ENCODE measurements at regions not wholly inside any gene's neighbourhood (a gene's known extent, or its start where the extent isn't known, plus 50 kb on each side); places are given as distances from the start of the nearest gene placed in this dataset.

DNA sequence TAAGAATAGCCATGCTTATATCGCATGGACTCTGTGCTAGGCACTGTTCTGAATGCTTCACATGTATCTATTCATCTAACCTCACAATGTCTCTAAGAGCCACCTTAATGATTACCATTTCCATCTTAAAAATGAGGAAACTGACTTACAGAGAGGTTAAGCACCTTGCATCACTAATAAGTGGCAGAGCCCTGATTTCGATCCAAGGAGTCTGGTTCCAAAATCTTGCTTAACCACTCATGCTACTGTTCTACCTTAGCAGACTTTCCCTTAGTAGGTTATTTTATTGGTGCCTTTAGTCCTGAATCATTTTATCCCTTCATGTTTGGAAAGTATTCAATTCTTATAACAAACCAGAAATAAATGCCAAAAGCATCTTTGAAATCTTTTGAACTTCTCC, 89.2 kb upstream of the DCBLD2 start:
- TF ChIP-seq ZNF891 (CRISPR knock-in tag; IDR thresholded peaks at IDR 0.05) (no peak), PCBP2 (optimal IDR thresholded peaks at IDR 0.05; ENCODE audit: low read depth, low read length, poor library complexity, severe bottlenecking) (no peak), HMG20B (CRISPR knock-in tag; conservative IDR thresholded peaks at IDR 0.05) (no peak), GATAD1 (CRISPR knock-in tag; IDR thresholded peaks at IDR 0.05) (no peak), TARDBP (CRISPR knock-in tag; IDR thresholded peaks at IDR 0.05) (no peak), BRCA1 (CRISPR knock-in tag; IDR thresholded peaks at IDR 0.05) (no peak), ZNF335 (CRISPR knock-in tag; IDR thresholded peaks at IDR 0.05) (no peak), FOXA1 (IDR thresholded peaks at IDR 0.05) (no peak), FOXA1 (CRISPR knock-in tag; IDR thresholded peaks at IDR 0.05) (no peak), POLR2A (IDR thresholded peaks at IDR 0.05; ENCODE audit: insufficient read depth in 1 of 2, low read depth in 2 of 2, low read length in 2 of 2) (no peak), ZNF513 (CRISPR knock-in tag; conservative IDR thresholded peaks at IDR 0.05) (no peak), ZBTB46 (CRISPR knock-in tag; IDR thresholded peaks at IDR 0.05; ENCODE audit: borderline replicate concordance) (no peak)
- TF ChIP-seq, protein P1, sequence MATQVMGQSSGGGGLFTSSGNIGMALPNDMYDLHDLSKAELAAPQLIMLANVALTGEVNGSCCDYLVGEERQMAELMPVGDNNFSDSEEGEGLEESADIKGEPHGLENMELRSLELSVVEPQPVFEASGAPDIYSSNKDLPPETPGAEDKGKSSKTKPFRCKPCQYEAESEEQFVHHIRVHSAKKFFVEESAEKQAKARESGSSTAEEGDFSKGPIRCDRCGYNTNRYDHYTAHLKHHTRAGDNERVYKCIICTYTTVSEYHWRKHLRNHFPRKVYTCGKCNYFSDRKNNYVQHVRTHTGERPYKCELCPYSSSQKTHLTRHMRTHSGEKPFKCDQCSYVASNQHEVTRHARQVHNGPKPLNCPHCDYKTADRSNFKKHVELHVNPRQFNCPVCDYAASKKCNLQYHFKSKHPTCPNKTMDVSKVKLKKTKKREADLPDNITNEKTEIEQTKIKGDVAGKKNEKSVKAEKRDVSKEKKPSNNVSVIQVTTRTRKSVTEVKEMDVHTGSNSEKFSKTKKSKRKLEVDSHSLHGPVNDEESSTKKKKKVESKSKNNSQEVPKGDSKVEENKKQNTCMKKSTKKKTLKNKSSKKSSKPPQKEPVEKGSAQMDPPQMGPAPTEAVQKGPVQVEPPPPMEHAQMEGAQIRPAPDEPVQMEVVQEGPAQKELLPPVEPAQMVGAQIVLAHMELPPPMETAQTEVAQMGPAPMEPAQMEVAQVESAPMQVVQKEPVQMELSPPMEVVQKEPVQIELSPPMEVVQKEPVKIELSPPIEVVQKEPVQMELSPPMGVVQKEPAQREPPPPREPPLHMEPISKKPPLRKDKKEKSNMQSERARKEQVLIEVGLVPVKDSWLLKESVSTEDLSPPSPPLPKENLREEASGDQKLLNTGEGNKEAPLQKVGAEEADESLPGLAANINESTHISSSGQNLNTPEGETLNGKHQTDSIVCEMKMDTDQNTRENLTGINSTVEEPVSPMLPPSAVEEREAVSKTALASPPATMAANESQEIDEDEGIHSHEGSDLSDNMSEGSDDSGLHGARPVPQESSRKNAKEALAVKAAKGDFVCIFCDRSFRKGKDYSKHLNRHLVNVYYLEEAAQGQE (IDR thresholded peaks at IDR 0.05; ENCODE audit: borderline replicate concordance in 1 of 2, low read depth in 1 of 2, low read length in 2 of 2) = no peak
- TF ChIP-seq, protein P2, sequence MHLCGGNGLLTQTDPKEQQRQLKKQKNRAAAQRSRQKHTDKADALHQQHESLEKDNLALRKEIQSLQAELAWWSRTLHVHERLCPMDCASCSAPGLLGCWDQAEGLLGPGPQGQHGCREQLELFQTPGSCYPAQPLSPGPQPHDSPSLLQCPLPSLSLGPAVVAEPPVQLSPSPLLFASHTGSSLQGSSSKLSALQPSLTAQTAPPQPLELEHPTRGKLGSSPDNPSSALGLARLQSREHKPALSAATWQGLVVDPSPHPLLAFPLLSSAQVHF (CRISPR knock-in tag; IDR thresholded peaks at IDR 0.05) = no peak
- TF ChIP-seq, protein P3, sequence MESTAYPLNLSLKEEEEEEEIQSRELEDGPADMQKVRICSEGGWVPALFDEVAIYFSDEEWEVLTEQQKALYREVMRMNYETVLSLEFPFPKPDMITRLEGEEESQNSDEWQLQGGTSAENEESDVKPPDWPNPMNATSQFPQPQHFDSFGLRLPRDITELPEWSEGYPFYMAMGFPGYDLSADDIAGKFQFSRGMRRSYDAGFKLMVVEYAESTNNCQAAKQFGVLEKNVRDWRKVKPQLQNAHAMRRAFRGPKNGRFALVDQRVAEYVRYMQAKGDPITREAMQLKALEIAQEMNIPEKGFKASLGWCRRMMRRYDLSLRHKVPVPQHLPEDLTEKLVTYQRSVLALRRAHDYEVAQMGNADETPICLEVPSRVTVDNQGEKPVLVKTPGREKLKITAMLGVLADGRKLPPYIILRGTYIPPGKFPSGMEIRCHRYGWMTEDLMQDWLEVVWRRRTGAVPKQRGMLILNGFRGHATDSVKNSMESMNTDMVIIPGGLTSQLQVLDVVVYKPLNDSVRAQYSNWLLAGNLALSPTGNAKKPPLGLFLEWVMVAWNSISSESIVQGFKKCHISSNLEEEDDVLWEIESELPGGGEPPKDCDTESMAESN (CRISPR knock-in tag; conservative IDR thresholded peaks at IDR 0.05) = no peak

Measured in HepG2 (cell line).